DOHH2 (cell line): ENCODE measurements at regions not wholly inside any gene's neighbourhood (a gene's known extent, or its start where the extent isn't known, plus 50 kb on each side); places are given as distances from the start of the nearest gene placed in this dataset.

Source experiments
- H3F3A ChIP-seq: fragments of 200-600 bp; sonication (generic), shearing (Covaris generic); 2 replicates; pipeline ENCODE4 v1.6.0; 2016; ENCODE audit warnings: antibody characterized with exemption, mild to moderate bottlenecking; ENCODE audit not compliant: control insufficient read depth, insufficient read depth
- H3K27ac ChIP-seq: fragments of 200-600 bp; sonication (generic); 2 replicates; pipeline ENCODE4 v1.5.1; 2014; ENCODE audit warnings: low read depth, mild to moderate bottlenecking, low read length, moderate library complexity
- H3K27me3 ChIP-seq: fragments of 200-600 bp; sonication (generic); 2 replicates; pipeline ENCODE4 v1.6.1; 2014; ENCODE audit warnings: mild to moderate bottlenecking, low read length, mixed read lengths; ENCODE audit not compliant: control insufficient read depth
- H3K36me3 ChIP-seq: fragments of 200-600 bp; sonication (generic); 2 replicates; pipeline ENCODE4 v1.6.1; 2014; ENCODE audit warnings: mild to moderate bottlenecking, low read length, moderate library complexity, mixed read lengths; ENCODE audit not compliant: control insufficient read depth
- H3K4me1 ChIP-seq: fragments of 200-600 bp; sonication (generic); 2 replicates; pipeline ENCODE4 v1.6.1; 2014; ENCODE audit warnings: mild to moderate bottlenecking, low read length, mixed read lengths; ENCODE audit not compliant: control insufficient read depth
- H3K4me2 ChIP-seq: fragments of 200-600 bp; sonication (generic); 2 replicates; pipeline ENCODE4 v1.6.0; 2014; ENCODE audit warnings: mild to moderate bottlenecking, low read length, moderate library complexity
- H3K4me3 ChIP-seq: fragments of 200-600 bp; sonication (generic); 2 replicates; pipeline ENCODE4 v1.5.1; 2014; ENCODE audit warnings: mild to moderate bottlenecking, low read length, mixed read lengths
- H3K79me2 ChIP-seq: fragments of 200-600 bp; sonication (generic); 2 replicates; pipeline ENCODE4 v1.6.1; 2014; ENCODE audit warnings: mild to moderate bottlenecking, low read length, mixed read lengths; ENCODE audit not compliant: control insufficient read depth
- H3K9me2 ChIP-seq: fragments of 200-600 bp; sonication (generic); replicated peaks from 2 replicates; pipeline ENCODE4 v1.6.1; 2014; ENCODE audit warnings: mild to moderate bottlenecking, low read length, mixed read lengths; ENCODE audit not compliant: control insufficient read depth
- H3K9me3 ChIP-seq: fragments of 200-600 bp; sonication (generic); 2 replicates; pipeline ENCODE4 v1.6.1; 2014; ENCODE audit warnings: antibody characterized with exemption, low read length, mixed read lengths; ENCODE audit not compliant: control insufficient read depth, insufficient read depth
- H4K20me1 ChIP-seq: fragments of 200-600 bp; sonication (generic); 2 replicates; pipeline ENCODE4 v1.6.0; 2014; ENCODE audit warnings: low read depth, mild to moderate bottlenecking, antibody characterized with exemption, low read length, moderate library complexity; ENCODE audit not compliant: control insufficient read depth, insufficient read depth
- EZH2phosphoT487 ChIP-seq: fragments of 200-600 bp; sonication (generic); IDR thresholded peaks from 2 replicates; pipeline ENCODE4 v1.6.1; 2017; ENCODE audit warnings: borderline replicate concordance, mild to moderate bottlenecking, antibody characterized with exemption, low read length, moderate library complexity, mixed read lengths
- TF ChIP-seq, protein P1 (sequence below): fragments of 200-600 bp; sonication (generic); IDR thresholded peaks from one replicate; pipeline ENCODE4 v1.5.1; 2014; ENCODE audit warnings: antibody characterized with exemption, mild to moderate bottlenecking, low read depth, low read length; ENCODE audit not compliant: poor library complexity, severe bottlenecking

DNA sequence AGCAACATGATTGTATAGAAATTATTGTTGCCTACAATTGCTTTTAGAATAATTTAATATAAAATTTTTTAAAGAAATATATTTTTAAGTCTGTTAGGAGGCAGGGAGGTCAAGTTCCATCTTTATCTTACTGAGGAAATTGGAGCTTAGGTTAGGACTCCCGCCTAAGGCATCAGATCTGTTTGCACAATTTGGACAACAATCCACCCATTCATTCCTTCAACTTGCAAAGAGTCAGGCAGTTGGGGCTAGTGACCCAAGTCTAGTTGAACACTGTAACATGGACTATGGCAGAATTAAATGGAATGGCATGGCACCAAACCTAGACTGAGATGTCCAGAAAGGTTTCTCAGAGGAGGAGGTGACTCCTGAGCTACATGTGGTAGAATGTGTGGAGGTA lies 149.4 kb upstream of the SETMAR start:
- Histone ChIP-seq H3F3A (no peaks in the 10 kb centered on the region), H3K4me3 (no peak overlapping the region), H3K27ac (no peak overlapping the region), H3K79me2 (no peaks in the 10 kb centered on the region), H3K9me2 (no peaks in the 10 kb centered on the region), H3K9me3 (no peaks in the 10 kb centered on the region), H3K4me2 (no peak overlapping the region), H3K36me3 (no peaks in the 10 kb centered on the region), H3K4me1 (no peaks in the 10 kb centered on the region), H3K27me3 (0 out of 2 replicates have a peak, but pooled peaks cover 3% of the 10 kb centered on the region), H4K20me1 (no peaks in the 10 kb centered on the region)
- TF ChIP-seq, protein P1, sequence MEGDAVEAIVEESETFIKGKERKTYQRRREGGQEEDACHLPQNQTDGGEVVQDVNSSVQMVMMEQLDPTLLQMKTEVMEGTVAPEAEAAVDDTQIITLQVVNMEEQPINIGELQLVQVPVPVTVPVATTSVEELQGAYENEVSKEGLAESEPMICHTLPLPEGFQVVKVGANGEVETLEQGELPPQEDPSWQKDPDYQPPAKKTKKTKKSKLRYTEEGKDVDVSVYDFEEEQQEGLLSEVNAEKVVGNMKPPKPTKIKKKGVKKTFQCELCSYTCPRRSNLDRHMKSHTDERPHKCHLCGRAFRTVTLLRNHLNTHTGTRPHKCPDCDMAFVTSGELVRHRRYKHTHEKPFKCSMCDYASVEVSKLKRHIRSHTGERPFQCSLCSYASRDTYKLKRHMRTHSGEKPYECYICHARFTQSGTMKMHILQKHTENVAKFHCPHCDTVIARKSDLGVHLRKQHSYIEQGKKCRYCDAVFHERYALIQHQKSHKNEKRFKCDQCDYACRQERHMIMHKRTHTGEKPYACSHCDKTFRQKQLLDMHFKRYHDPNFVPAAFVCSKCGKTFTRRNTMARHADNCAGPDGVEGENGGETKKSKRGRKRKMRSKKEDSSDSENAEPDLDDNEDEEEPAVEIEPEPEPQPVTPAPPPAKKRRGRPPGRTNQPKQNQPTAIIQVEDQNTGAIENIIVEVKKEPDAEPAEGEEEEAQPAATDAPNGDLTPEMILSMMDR: no peak
- TF ChIP-seq EZH2phosphoT487: no peak

DNA sequence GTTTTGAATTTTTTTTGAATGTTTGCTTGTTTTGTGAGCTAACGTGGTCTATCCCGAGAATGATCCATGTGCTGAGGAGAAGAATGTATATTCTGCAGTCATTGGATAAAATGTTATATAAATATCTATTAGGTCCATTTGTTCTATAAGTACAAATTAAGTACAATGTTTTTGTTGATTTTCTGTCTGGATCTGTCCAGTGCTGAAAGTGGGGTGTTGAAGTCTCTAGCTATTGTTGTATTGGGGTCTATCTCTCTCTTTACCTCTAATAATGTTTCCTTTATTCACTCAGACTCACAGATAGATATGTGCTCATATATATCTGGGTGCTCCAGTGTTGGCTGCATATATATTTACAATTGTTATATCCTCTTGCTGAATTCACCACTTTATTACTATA lies 144.8 kb upstream of the SETMAR start:
- Histone ChIP-seq H3K4me1 (no peaks in the 10 kb centered on the region), H3F3A (no peaks in the 10 kb centered on the region), H4K20me1 (no peaks in the 10 kb centered on the region), H3K4me2 (no peak overlapping the region), H3K9me2 (no peaks in the 10 kb centered on the region), H3K79me2 (no peaks in the 10 kb centered on the region), H3K36me3 (no peaks in the 10 kb centered on the region), H3K4me3 (no peak overlapping the region), H3K27ac (no peak overlapping the region), H3K27me3 (0 out of 2 replicates have a peak, but pooled peaks cover 3% of the 10 kb centered on the region), H3K9me3 (no peaks in the 10 kb centered on the region)
- TF ChIP-seq EZH2phosphoT487: no peak
- TF ChIP-seq, protein P1: no peak

DNA sequence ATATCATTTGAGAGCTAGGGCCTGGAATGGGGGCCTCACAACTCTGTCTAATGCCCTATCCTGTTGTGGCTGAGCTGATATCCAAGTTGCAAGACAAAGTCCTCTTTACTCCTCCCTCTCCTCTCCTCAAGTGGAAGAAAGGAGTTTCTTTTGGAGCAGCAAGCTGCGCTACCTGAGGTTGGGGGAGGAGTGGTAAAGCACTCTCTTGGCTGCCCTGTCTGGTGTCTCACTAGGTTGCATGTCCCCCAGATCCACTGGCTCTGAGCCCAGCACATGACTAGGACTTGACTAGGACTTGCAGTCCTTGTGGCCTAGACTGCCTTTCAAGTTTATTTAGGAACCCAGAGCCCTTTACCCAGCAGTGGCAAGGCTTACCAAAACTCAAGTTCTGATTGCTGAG lies 141.1 kb upstream of the SETMAR start:
- Histone ChIP-seq H3K79me2 (no peaks in the 10 kb centered on the region), H3K4me1 (no peaks in the 10 kb centered on the region), H3F3A (no peaks in the 10 kb centered on the region), H3K9me2 (no peaks in the 10 kb centered on the region), H3K9me3 (no peaks in the 10 kb centered on the region), H3K36me3 (no peaks in the 10 kb centered on the region), H3K4me2 (no peak overlapping the region), H3K27ac (no peak overlapping the region), H3K27me3 (no peaks in the 10 kb centered on the region), H4K20me1 (no peaks in the 10 kb centered on the region), H3K4me3 (no peak overlapping the region)
- TF ChIP-seq EZH2phosphoT487: no peak
- TF ChIP-seq, protein P1: no peak

DNA sequence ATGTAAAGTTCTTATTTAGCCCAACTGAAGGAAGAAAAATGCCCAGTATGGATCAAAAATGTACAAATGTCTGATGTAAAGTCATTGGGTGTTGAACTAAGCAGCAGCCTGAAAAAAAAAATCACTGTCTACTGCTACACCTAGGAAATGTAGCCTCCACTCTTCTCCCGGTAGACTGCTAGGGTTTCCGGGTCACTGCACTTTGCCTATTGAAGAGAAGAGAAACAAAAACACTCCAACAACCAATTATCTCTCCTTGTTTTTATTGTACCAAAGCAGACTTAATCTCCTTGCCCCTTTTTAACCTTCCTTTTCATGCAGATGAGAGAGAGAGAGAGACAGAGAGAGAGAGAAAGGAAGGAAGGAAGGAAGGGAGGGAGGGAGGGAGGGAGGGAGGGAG lies 140.2 kb upstream of the SETMAR start:
- Histone ChIP-seq H4K20me1 (no peaks in the 10 kb centered on the region), H3K27ac (no peak overlapping the region), H3K27me3 (no peaks in the 10 kb centered on the region), H3K36me3 (no peaks in the 10 kb centered on the region), H3K79me2 (no peaks in the 10 kb centered on the region), H3F3A (no peaks in the 10 kb centered on the region), H3K4me2 (no peak overlapping the region), H3K9me2 (no peaks in the 10 kb centered on the region), H3K4me3 (no peak overlapping the region), H3K4me1 (no peaks in the 10 kb centered on the region), H3K9me3 (no peaks in the 10 kb centered on the region)
- no peak for TF ChIP-seq EZH2phosphoT487
- TF ChIP-seq, protein P1: no peak
